HCT116 (cell line): ENCODE measurements at regions not wholly inside any gene's neighbourhood (a gene's known extent, or its start where the extent isn't known, plus 50 kb on each side); places are given as distances from the start of the nearest gene placed in this dataset.

Experiments used
- ATAC-seq: fragments of 200-7000 bp; cut with Tn5 transposase; 2 replicates; pipeline ENCODE4 v1.9.1; 2020; ENCODE audit warnings: mild to moderate bottlenecking, moderate library complexity
- BruUV-seq: library from RNA; stranded (reverse); fragments of 400-500 nt; replicated peaks from 2 replicates; lab custom pipeline; 2021; lab: Mats Ljungman, UMichigan
- CTCF ChIA-PET: fragments of 300-600 bp; sonication (Branson Sonifier 250); formaldehyde crosslinking; loops from one replicate; lab custom pipeline; 2021; ENCODE audit warnings: antibody characterized with exemption; lab: Charles Lee
- POLR2A ChIA-PET: fragments of 300-600, 350-600 bp; sonication (Branson Sonifier 250); formaldehyde crosslinking; loops from one replicate; lab custom pipeline; 2021; ENCODE audit warnings: antibody characterized with exemption; lab: Charles Lee
- RAD21 ChIA-PET, 2 experiments: fragments of 300-600 bp; sonication (Branson Sonifier 250); formaldehyde crosslinking; loops; one replicate each; lab custom pipeline; 2023; ENCODE audit warnings: low total read pairs in 2 of 2; ENCODE audit not compliant: uncharacterized antibody in 2 of 2, unreplicated experiment in 2 of 2, low non-redundant PET in 1 of 2; lab: Charles Lee
- DNase-seq: peaks from one replicate; pipeline ENCODE4 v3.0.0-alpha.2; 2010; ENCODE audit warnings: low read depth, low spot score
- H2AFZ ChIP-seq: fragments of 200-600 bp; shearing (Covaris generic), sonication (generic); 2 replicates; pipeline ENCODE4 v1.6.1; 2017; ENCODE audit warnings: low read depth, mixed run types, mixed read lengths, antibody characterized with exemption, low read length; ENCODE audit not compliant: poor library complexity, severe bottlenecking
- H3K27ac ChIP-seq: 2 replicates; pipeline ENCODE4 v1.5.1; 2012; ENCODE audit warnings: low read depth, low read length
- H3K27me3 ChIP-seq: fragments of 200-600 bp; sonication (generic); 2 replicates; pipeline ENCODE4 v1.6.1; 2016; ENCODE audit warnings: mixed run types, low read length, mixed read lengths; ENCODE audit not compliant: insufficient read depth
- H3K36me3 ChIP-seq, 2 experiments: fragments of 200-500 bp in 1 of 2; fragments of 200-600 bp in 1 of 2; sonication (Bioruptor generic) in 1 of 2; sonication (generic) in 1 of 2; 2 replicates each; pipeline versions ENCODE4 v1.5.1 to v1.6.1; 2014 to 2016; ENCODE audit warnings: low read length in 2 of 2, inconsistent platforms in 1 of 2, mixed read lengths in 1 of 2, mixed run types in 1 of 2; ENCODE audit not compliant: insufficient read depth in 2 of 2, control insufficient read depth in 1 of 2
- H3K4me1 ChIP-seq, 2 experiments: fragments of 200-600 bp in 1 of 2; sonication (generic) in 1 of 2; 2 replicates each; pipeline versions ENCODE4 v1.5.1 to v1.6.1; 2012 to 2017; ENCODE audit warnings: low read length in 2 of 2, inconsistent platforms in 1 of 2, mild to moderate bottlenecking in 1 of 2, mixed read lengths in 1 of 2, mixed run types in 1 of 2, moderate library complexity in 1 of 2; ENCODE audit not compliant: insufficient read depth in 2 of 2, control insufficient read depth in 1 of 2
- H3K4me2 ChIP-seq: fragments of 200-600 bp; sonication (generic); 2 replicates; pipeline ENCODE4 v1.6.1; 2017; ENCODE audit warnings: mixed run types, low read length, mixed read lengths
- H3K4me3 ChIP-seq, 2 experiments: fragments of 200-600 bp in 1 of 2; sonication (generic) in 1 of 2; replicated peaks in 1 of 2; 2 replicates each; pipeline ENCODE4 v1.5.1; 2011 to 2016; ENCODE audit warnings: low read length in 2 of 2, control low read depth in 1 of 2, low read depth in 1 of 2, mild to moderate bottlenecking in 1 of 2, mixed read lengths in 1 of 2, mixed run types in 1 of 2
- H3K79me2 ChIP-seq: fragments of 200-600 bp; sonication (generic); 2 replicates; pipeline ENCODE4 v1.6.1; 2017; ENCODE audit warnings: mild to moderate bottlenecking, mixed run types, low read length, moderate library complexity, mixed read lengths; ENCODE audit not compliant: insufficient read depth
- H3K9ac ChIP-seq: fragments of 200-600 bp; sonication (generic); 2 replicates; pipeline ENCODE4 v1.6.1; 2016; ENCODE audit warnings: low read length, mixed read lengths
- H3K9me2 ChIP-seq: fragments of 200-600 bp; sonication (generic), shearing (Covaris generic); 2 replicates; pipeline ENCODE4 v1.6.1; 2017; ENCODE audit warnings: mixed run types, mild to moderate bottlenecking, moderate library complexity; ENCODE audit not compliant: insufficient read depth
- H3K9me3 ChIP-seq, 2 experiments: fragments of 200-500 bp in 1 of 2; fragments of 200-600 bp in 1 of 2; sonication (Bioruptor generic) in 1 of 2; sonication (generic) in 1 of 2; 2 replicates each; pipeline ENCODE4 v1.6.1; 2014 to 2017; ENCODE audit warnings: low read length in 2 of 2, mixed read lengths in 2 of 2, inconsistent platforms in 1 of 2, low read depth in 1 of 2, mild to moderate bottlenecking in 1 of 2, mixed run types in 1 of 2, moderate library complexity in 1 of 2; ENCODE audit not compliant: control insufficient read depth in 1 of 2, insufficient read depth in 1 of 2
- H4K20me1 ChIP-seq: fragments of 200-600 bp; sonication (generic), shearing (Covaris generic); 2 replicates; pipeline ENCODE4 v1.6.1; 2017; ENCODE audit warnings: mixed run types, mild to moderate bottlenecking, moderate library complexity; ENCODE audit not compliant: insufficient read depth
- CBX3 ChIP-seq: IDR thresholded peaks from 2 replicates; pipeline ENCODE4 v1.6.1; 2012; ENCODE audit warnings: low read depth
- CEBPB ChIP-seq: IDR thresholded peaks from 2 replicates; pipeline ENCODE4 v1.6.1; 2012; ENCODE audit warnings: low read depth
- EGR1 ChIP-seq: IDR thresholded peaks from 2 replicates; pipeline ENCODE4 v1.6.1; 2012; ENCODE audit warnings: low read depth
- ELF1 ChIP-seq: IDR thresholded peaks from 2 replicates; pipeline ENCODE4 v1.6.1; 2012; ENCODE audit warnings: low read depth, borderline replicate concordance
- EZH2 ChIP-seq: fragments of 200-600 bp; sonication (generic); IDR thresholded peaks from 2 replicates; pipeline ENCODE4 v1.6.1; 2017; ENCODE audit warnings: antibody characterized with exemption, mixed run types
- JUND ChIP-seq: IDR thresholded peaks from 2 replicates; pipeline ENCODE4 v1.6.1; 2012
- POLR2AphosphoS5 ChIP-seq: IDR thresholded peaks from 2 replicates; pipeline ENCODE4 v1.6.1; 2011; ENCODE audit warnings: mild to moderate bottlenecking, low read depth, low read length, moderate library complexity
- RAD21 ChIP-seq: IDR thresholded peaks from 2 replicates; pipeline ENCODE4 v1.6.1; 2012; ENCODE audit warnings: low read depth, mild to moderate bottlenecking
- REST ChIP-seq: IDR thresholded peaks from 2 replicates; pipeline ENCODE4 v1.6.1; 2012; ENCODE audit warnings: low read depth
- SIN3A ChIP-seq: IDR thresholded peaks from 2 replicates; pipeline ENCODE4 v1.6.1; 2012; ENCODE audit warnings: low read depth
- SRF ChIP-seq: IDR thresholded peaks from 2 replicates; pipeline ENCODE4 v1.6.1; 2012; ENCODE audit warnings: low read depth
- ZFX ChIP-seq: fragments of 450-650 bp; IDR thresholded peaks from 2 replicates; pipeline ENCODE4 v1.6.1; 2017
- intact Hi-C: fragments of 100-400 bp; cut with micrococcal nuclease; formaldehyde crosslinking; loops from 2 replicates; pipeline ENCODE4 v1.10.0; 2022

DNA sequence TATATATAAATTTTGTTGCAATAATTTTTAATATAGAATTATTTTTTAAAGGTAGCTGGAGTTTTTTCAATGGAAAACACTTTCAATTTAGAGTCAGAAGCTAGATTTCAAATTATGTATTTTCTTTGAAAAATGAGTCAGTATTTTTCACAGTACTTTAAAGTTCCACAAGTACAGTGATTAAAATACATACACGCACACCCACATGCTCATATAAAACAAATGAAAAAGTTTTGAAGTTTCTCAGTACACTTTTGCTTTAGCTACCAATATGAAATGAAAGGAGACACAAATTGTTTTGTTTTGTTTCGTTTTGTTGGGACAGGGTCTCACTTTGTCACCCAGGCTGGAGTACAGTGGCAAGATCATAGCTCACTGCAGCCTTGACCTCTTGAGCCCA is 98.6 kb downstream of the CYB561 start:
- Histone ChIP-seq H3K9me2 (no peaks in the 10 kb centered on the region), H3K79me2 (no peaks in the 10 kb centered on the region), H3K36me3 (no peaks in the 10 kb centered on the region), H3K27ac (no peak overlapping the region), H3K9me3 (no peaks in the 10 kb centered on the region), H4K20me1 (no peaks in the 10 kb centered on the region), H3K4me2 (no peak overlapping the region), H2AFZ (no peak overlapping the region), H3K4me3 (no peak overlapping the region), H3K9ac (no peak overlapping the region), H3K27me3 (no peaks in the 10 kb centered on the region), H3K4me1 (no peaks in the 10 kb centered on the region)
- ATAC-seq (no peak), DNase-seq (no peak)
- RAD21 ChIA-PET: no interaction called here
- CTCF ChIA-PET: interaction anchor here (2.6 kb wide), 1 partner anchor 59 kb away, joined by 8 read pairs; no protein-coding TSS in a partner anchor
- no TSS peak for BruUV-seq
- intact Hi-C loops: no loop called here
- TF ChIP-seq SIN3A (no peak), EZH2 (no peak), POLR2AphosphoS5 (no peak), REST (no peak), RAD21 (no peak), ELF1 (no peak), EGR1 (no peak), CBX3 (no peak), SRF (no peak), CEBPB (no peak), JUND (no peak), ZFX (no peak)
- POLR2A ChIA-PET: no interaction called here
